GM12878 (cell line): ENCODE measurements at regions not wholly inside any gene's neighbourhood (a gene's known extent, or its start where the extent isn't known, plus 50 kb on each side); places are given as distances from the start of the nearest gene placed in this dataset.

Experiments
- BHLHE40 ChIP-seq, 2 experiments: fragments of 450-650 bp in 1 of 2; IDR thresholded peaks; 2 replicates each; pipeline ENCODE4 v1.6.1; 2011 to 2017; ENCODE audit warnings: low read depth in 2 of 2, borderline replicate concordance in 1 of 2, improper control_type of control experiment in 1 of 2, low read length in 1 of 2, mild to moderate bottlenecking in 1 of 2
- CBX3 ChIP-seq: fragments of 200-600 bp; sonication (generic); IDR thresholded peaks from 2 replicates; pipeline ENCODE4 v1.6.1; 2016; ENCODE audit warnings: low read depth, borderline replicate concordance
- EGR1 ChIP-seq, 2 experiments: IDR thresholded peaks; 1 replicate in 1 of 2; 2 replicates in 1 of 2; pipeline ENCODE4 v1.6.1; 2011 to 2012; ENCODE audit warnings: low read depth in 2 of 2, low read length in 2 of 2, borderline replicate concordance in 1 of 2, mild to moderate bottlenecking in 1 of 2, moderate library complexity in 1 of 2
- GABPA ChIP-seq: IDR thresholded peaks from 2 replicates; pipeline ENCODE4 v1.6.1; 2014; ENCODE audit warnings: antibody characterized with exemption, low read depth, mild to moderate bottlenecking, inconsistent platforms
- MEF2B ChIP-seq: fragments of 450-650 bp; IDR thresholded peaks from 2 replicates; pipeline ENCODE4 v1.6.1; 2018; ENCODE audit warnings: mild to moderate bottlenecking, moderate library complexity; ENCODE audit not compliant: partially characterized antibody, poor library complexity, severe bottlenecking
- NFXL1 ChIP-seq: fragments of 450-650 bp; IDR thresholded peaks from 2 replicates; pipeline ENCODE4 v1.6.1; 2017; ENCODE audit warnings: antibody characterized with exemption, mild to moderate bottlenecking, borderline replicate concordance
- NRF1 ChIP-seq: conservative IDR thresholded peaks from 2 replicates; pipeline ENCODE4 v1.6.1; 2011; ENCODE audit warnings: mild to moderate bottlenecking, low read depth, low read length, improper control_type of control experiment
- POU2F2 ChIP-seq: IDR thresholded peaks from 3 replicates; pipeline ENCODE4 v1.6.1; 2011; ENCODE audit warnings: low read depth, mild to moderate bottlenecking, low read length, borderline replicate concordance
- RAD21 ChIP-seq: IDR thresholded peaks from 2 replicates; pipeline ENCODE4 v1.6.1; 2011; ENCODE audit warnings: mild to moderate bottlenecking, low read depth, low read length, moderate library complexity; ENCODE audit not compliant: insufficient read depth
- RB1 ChIP-seq: fragments of 450-650 bp; formaldehyde crosslinking; IDR thresholded peaks from 2 replicates; pipeline ENCODE4 v1.6.1; 2017; ENCODE audit warnings: mild to moderate bottlenecking, borderline replicate concordance
- SRF ChIP-seq, 2 experiments: IDR thresholded peaks; 2 replicates each; pipeline ENCODE4 v1.6.1; 2011; ENCODE audit warnings: low read depth in 2 of 2, low read length in 2 of 2, mild to moderate bottlenecking in 1 of 2, moderate library complexity in 1 of 2
- TBL1XR1 ChIP-seq: IDR thresholded peaks from 2 replicates; pipeline ENCODE4 v1.6.1; 2012; ENCODE audit warnings: low read depth, low read length, improper control_type of control experiment
- TCF12 ChIP-seq: IDR thresholded peaks from 2 replicates; pipeline ENCODE4 v1.6.1; 2011; ENCODE audit warnings: low read depth, mild to moderate bottlenecking, low read length
- ZNF622 ChIP-seq: fragments of 450-650 bp; IDR thresholded peaks from 2 replicates; pipeline ENCODE4 v1.6.1; 2017; ENCODE audit warnings: mild to moderate bottlenecking, inconsistent platforms
- TF ChIP-seq, protein P1 (sequence below): fragments of 450-650 bp; IDR thresholded peaks from 2 replicates; pipeline ENCODE4 v1.6.1; 2018; ENCODE audit warnings: mild to moderate bottlenecking, low read depth, moderate library complexity; ENCODE audit not compliant: partially characterized antibody
- TF ChIP-seq, protein P2 (sequence below): fragments of 450-650 bp; IDR thresholded peaks from 2 replicates; pipeline ENCODE4 v1.6.1; 2017; ENCODE audit warnings: mild to moderate bottlenecking
- TF ChIP-seq, protein P3 (sequence below): fragments of 450-650 bp; IDR thresholded peaks from 2 replicates; pipeline ENCODE4 v1.6.1; 2017; ENCODE audit warnings: borderline replicate concordance
- TF ChIP-seq, protein P4 (sequence below): IDR thresholded peaks from 2 replicates; pipeline ENCODE4 v1.6.1; 2012; ENCODE audit warnings: low read depth, low read length, improper control_type of control experiment
- TF ChIP-seq, protein P5 (sequence below): fragments of 450-650 bp; IDR thresholded peaks from 2 replicates; pipeline ENCODE4 v1.6.1; 2017; ENCODE audit warnings: mild to moderate bottlenecking, moderate library complexity

DNA sequence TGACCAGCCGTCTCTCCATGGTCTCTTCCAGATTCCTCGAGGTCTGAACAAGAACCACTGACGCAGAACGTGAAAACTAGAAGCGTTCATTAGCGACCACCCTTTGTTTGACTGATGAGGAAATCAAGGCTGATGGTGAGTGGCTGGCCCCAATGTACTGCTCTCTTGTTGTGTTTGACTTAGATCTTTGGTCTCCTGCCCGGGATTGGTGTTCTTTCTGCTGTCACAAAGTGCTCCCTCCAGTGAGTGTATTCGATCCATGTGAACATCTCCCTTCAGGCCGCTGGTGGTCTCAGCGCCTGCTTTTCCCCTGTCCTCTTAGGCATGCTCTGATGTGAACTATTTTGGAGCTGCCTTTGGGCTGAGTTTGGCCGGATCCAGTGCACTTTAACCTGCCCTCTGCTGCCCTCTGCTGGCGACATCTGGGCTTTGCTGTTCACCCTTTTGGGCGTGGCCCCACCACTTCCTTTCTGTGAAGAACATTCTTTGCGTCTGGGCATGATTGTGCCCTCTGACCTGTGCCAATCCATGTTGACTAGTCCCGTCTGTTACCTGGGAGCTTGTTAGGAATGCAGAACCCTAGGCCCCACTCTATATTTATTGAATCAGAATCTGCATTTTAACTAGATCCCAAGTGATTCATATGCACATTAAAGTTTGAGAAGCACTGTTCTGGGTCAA lies 279.1 kb downstream of the TTC6 start (continued):
- TF ChIP-seq, protein P1, sequence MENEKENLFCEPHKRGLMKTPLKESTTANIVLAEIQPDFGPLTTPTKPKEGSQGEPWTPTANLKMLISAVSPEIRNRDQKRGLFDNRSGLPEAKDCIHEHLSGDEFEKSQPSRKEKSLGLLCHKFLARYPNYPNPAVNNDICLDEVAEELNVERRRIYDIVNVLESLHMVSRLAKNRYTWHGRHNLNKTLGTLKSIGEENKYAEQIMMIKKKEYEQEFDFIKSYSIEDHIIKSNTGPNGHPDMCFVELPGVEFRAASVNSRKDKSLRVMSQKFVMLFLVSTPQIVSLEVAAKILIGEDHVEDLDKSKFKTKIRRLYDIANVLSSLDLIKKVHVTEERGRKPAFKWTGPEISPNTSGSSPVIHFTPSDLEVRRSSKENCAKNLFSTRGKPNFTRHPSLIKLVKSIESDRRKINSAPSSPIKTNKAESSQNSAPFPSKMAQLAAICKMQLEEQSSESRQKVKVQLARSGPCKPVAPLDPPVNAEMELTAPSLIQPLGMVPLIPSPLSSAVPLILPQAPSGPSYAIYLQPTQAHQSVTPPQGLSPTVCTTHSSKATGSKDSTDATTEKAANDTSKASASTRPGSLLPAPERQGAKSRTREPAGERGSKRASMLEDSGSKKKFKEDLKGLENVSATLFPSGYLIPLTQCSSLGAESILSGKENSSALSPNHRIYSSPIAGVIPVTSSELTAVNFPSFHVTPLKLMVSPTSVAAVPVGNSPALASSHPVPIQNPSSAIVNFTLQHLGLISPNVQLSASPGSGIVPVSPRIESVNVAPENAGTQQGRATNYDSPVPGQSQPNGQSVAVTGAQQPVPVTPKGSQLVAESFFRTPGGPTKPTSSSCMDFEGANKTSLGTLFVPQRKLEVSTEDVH: no peak
- TF ChIP-seq BHLHE40 (IDR thresholded peaks at IDR 0.05; ENCODE audit: borderline replicate concordance in 1 of 2, low read depth in 2 of 2, low read length in 1 of 2) (no peak), EGR1 (IDR thresholded peaks at IDR 0.05; ENCODE audit: borderline replicate concordance in 1 of 2, low read depth in 2 of 2, low read length in 2 of 2) (no peak), RAD21 (peak; percentile 81), GABPA (no peak), MEF2B (no peak), TBL1XR1 (no peak), SRF (IDR thresholded peaks at IDR 0.05; ENCODE audit: low read depth in 2 of 2, low read length in 2 of 2) (0 out of 4 replicates have a peak, but pooled peaks of 1 of the 2 experiments have one; percentile 27), NRF1 (no peak), TCF12 (no peak), RB1 (no peak), POU2F2 (no peak), ZNF622 (no peak), CBX3 (no peak), NFXL1 (no peak)
- TF ChIP-seq, protein P2, sequence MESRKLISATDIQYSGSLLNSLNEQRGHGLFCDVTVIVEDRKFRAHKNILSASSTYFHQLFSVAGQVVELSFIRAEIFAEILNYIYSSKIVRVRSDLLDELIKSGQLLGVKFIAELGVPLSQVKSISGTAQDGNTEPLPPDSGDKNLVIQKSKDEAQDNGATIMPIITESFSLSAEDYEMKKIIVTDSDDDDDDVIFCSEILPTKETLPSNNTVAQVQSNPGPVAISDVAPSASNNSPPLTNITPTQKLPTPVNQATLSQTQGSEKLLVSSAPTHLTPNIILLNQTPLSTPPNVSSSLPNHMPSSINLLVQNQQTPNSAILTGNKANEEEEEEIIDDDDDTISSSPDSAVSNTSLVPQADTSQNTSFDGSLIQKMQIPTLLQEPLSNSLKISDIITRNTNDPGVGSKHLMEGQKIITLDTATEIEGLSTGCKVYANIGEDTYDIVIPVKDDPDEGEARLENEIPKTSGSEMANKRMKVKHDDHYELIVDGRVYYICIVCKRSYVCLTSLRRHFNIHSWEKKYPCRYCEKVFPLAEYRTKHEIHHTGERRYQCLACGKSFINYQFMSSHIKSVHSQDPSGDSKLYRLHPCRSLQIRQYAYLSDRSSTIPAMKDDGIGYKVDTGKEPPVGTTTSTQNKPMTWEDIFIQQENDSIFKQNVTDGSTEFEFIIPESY: no peak
- TF ChIP-seq, protein P3, sequence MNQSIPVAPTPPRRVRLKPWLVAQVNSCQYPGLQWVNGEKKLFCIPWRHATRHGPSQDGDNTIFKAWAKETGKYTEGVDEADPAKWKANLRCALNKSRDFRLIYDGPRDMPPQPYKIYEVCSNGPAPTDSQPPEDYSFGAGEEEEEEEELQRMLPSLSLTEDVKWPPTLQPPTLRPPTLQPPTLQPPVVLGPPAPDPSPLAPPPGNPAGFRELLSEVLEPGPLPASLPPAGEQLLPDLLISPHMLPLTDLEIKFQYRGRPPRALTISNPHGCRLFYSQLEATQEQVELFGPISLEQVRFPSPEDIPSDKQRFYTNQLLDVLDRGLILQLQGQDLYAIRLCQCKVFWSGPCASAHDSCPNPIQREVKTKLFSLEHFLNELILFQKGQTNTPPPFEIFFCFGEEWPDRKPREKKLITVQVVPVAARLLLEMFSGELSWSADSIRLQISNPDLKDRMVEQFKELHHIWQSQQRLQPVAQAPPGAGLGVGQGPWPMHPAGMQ: no peak
- TF ChIP-seq, protein P4, sequence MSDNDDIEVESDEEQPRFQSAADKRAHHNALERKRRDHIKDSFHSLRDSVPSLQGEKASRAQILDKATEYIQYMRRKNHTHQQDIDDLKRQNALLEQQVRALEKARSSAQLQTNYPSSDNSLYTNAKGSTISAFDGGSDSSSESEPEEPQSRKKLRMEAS: no peak
- TF ChIP-seq, protein P5, sequence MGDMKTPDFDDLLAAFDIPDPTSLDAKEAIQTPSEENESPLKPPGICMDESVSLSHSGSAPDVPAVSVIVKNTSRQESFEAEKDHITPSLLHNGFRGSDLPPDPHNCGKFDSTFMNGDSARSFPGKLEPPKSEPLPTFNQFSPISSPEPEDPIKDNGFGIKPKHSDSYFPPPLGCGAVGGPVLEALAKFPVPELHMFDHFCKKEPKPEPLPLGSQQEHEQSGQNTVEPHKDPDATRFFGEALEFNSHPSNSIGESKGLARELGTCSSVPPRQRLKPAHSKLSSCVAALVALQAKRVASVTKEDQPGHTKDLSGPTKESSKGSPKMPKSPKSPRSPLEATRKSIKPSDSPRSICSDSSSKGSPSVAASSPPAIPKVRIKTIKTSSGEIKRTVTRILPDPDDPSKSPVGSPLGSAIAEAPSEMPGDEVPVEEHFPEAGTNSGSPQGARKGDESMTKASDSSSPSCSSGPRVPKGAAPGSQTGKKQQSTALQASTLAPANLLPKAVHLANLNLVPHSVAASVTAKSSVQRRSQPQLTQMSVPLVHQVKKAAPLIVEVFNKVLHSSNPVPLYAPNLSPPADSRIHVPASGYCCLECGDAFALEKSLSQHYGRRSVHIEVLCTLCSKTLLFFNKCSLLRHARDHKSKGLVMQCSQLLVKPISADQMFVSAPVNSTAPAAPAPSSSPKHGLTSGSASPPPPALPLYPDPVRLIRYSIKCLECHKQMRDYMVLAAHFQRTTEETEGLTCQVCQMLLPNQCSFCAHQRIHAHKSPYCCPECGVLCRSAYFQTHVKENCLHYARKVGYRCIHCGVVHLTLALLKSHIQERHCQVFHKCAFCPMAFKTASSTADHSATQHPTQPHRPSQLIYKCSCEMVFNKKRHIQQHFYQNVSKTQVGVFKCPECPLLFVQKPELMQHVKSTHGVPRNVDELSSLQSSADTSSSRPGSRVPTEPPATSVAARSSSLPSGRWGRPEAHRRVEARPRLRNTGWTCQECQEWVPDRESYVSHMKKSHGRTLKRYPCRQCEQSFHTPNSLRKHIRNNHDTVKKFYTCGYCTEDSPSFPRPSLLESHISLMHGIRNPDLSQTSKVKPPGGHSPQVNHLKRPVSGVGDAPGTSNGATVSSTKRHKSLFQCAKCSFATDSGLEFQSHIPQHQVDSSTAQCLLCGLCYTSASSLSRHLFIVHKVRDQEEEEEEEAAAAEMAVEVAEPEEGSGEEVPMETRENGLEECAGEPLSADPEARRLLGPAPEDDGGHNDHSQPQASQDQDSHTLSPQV: no peak
